ENCODE measurements at regions not wholly inside any gene's neighbourhood (a gene's known extent, or its start where the extent isn't known, plus 50 kb on each side); places are given as distances from the start of the nearest gene placed in this dataset.
"Not testable (repeated sequence)": the region's sequence is repeated elsewhere in the genome, so short reads cannot be mapped to it uniquely, and the experiment has no call there.

GRCh38 chr3:160097478-160097877 is 108.8 kb downstream of the IL12A start:
- no peak for DNase-seq (ENCODE audit: low read depth, low spot score)

- no peak for DNase-seq (ENCODE audit: low read depth, low spot score)
Observed at GRCh38 chr3:160098261-160098908, 109.8 kb downstream of the IL12A start.

DNA sequence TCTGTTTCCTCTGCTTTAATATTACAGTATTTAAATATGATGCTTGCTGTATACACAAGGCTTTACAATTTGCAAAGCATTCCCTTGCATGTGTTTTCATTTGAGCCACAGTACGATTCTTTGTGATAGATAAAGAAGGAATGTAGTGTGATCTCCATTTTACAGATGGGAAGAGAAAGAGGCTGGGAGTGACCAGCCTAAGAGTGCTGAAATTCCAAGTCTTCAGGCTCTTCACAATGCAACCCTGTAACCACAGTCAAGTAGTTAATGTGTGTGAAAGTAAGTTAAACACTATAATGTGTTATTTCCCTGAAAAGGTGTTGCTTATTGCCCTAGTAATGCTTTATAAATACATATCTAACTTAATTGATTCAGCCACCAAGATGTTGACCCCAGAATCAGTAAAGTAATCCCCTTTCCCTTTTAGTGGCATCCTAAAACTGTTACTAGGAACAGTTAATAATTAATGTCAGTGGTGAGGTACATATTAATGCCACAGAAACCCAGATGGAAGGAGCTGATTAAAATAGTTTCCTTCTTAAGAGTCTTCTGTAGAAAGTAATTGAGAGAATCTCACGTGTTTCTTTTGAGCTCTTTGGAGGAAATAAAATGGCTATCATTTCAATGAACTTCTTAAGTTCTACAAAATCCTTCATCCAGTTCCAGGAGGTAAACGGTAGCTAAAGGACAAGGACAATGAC is 110.4 kb downstream of the IL12A start:
- DNase-seq (ENCODE audit: low read depth, low spot score): no peak

DNA sequence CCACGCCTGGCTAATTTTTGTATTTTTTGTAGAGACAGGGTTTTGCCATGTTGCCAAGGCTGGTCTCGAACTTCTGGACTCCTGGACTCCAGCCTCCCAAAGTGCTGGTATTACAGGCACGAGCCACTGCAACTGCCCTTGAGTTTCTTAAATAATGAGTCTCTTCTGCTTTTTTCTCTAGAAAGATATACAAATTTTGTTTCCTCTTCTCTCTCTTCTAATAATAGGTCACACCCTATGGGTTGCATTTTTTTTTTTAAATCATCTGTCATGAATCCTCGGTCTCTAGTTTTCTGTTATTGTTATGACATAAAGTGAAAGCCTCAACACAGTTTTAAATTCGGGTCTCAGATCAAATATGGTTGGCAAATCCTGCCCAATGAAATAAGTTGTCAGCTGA is 111.2 kb downstream of the IL12A start:
- DNase-seq (ENCODE audit: low read depth, low spot score): no peak

DNA sequence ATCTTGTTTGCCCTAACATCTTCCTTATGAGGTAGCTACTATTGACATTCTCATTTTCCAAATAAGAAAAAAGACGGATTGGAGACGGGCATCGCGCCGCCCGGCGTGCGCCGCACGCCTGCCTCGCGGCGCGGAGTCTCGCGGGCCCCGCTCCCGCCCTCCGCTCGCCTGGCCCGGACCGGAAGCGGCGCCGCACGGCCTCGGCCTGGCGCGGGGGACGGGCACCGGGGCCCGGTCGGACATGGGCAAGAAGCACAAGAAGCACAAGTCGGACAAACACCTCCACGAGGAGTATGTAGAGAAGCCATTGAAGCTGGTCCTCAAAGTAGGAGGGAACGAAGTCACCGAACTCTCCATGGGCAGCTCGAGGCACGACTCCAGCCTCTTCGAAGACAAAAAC is 112.0 kb downstream of the IL12A start:
- DNase-seq (ENCODE audit: low read depth, low spot score): no peak

DNA sequence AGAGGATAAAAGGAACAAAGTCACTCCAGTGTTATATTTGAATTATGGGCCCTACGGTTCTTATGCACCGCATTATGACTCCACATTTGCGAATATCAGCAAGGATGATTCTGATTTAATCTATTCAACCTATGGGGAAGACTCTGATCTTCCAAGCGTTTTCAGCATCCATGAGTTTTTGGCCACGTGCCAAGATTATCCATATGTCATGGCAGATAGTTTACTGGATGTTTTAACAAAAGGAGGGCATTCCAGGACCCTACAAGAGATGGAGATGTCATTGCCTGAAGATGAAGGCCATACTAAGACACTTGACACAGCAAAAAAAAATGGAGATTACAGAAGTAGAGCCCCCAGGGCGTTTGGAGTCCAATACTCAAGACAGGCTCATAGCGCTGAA is 113.4 kb downstream of the IL12A start:
- not testable (repeated sequence) for DNase-seq (ENCODE audit: low read depth, low spot score)

- DNase-seq (ENCODE audit: low read depth, low spot score): no peak
Observed at GRCh38 chr3:160103397-160103796, 114.8 kb downstream of the IL12A start.

DNA sequence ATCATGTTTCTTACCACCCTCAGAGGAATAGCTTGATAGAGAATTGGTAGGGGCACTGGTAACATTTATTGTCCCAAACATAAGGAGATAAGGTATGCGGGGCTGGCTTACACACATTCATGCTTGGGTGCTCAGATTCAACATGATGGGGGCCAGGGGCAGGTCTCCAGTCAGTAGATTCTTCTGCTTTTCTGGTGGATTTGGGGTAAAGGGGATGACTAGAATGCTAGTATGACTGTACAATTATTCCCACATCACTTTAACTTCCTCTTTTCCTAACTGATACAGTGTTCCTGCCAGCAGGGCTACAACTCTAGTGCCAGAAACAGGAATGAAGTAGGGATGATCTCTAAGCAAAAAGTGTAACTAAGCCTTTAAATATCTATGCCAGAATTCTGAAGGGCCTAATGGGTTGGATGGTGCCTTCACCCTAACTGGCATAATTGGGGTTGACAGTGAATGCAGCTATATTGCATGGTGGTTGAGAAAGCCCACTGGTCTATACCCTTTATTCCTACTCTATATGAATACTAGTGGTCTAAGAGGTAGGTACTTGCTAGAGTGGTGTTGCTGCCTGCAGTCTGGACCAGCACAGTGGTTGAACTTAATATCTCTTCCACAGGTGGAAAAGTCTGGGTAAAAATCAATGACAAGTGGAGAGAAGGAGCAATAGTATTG is 117.4 kb downstream of the IL12A start:
- no peak for DNase-seq (ENCODE audit: low read depth, low spot score)

GRCh38 chr3:160106905-160107861 is 118.0 kb upstream of the C3orf80 start:
- no peak for DNase-seq (ENCODE audit: low read depth, low spot score)

DNA sequence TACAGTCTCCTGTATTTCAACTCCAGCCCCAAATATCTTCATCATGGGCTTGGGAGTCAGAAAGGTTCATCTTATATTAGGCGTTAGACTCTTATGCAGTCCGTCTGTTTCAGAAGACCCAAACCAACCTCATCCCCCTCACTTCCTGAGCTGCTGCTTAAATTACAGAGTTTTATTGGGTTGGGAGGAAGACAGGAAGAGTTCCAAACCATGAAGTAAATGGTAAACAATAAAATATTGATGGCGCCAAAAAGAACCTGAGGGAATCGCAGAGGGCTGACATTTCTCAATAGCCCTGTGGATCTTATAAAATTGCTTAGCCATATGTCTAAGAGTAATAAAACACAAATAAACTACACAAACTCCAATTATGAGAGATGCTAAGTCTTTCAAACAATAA is 116.9 kb upstream of the C3orf80 start:
- DNase-seq (ENCODE audit: low read depth, low spot score): no peak

DNA sequence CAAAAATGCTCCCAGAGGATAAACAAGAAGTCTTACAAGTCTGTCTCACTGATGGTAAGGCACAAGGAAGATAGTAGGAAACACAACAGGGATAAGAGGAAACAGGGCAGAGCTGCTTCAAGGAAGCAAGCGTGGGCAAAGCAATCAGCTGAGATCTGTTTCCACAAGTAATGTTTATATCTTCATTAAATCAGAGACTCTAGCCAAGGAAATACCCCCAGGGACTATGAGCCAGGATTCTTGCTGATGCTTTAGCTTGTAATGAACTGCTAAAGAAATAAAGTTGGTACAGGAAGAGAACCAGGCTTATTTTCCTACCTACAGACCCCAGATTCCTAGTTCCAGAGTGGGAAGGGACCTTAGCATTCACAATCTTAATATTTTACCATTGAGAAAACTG is 112.7 kb upstream of the C3orf80 start:
- no peak for DNase-seq (ENCODE audit: low read depth, low spot score)

DNA sequence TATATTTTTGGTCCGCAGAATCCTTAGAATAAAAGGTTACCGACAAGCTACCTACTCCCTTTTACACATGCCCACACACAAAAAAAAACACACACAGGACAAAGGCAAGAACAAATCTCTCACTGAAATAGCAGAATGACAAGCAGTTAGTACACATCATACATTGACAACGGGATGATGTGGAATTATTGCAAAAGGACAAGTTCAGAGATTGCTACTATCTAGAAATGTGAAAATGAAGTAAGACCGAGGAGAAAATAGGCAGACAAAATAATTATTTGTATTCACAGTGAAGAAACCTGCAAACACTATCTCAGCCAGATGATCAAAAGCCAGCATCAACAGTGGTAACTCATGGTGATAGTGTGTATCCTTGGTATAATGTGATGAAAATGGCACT is 112.2 kb upstream of the C3orf80 start:
- no peak for DNase-seq (ENCODE audit: low read depth, low spot score)

GRCh38 chr3:160114355-160114995 is 110.7 kb upstream of the C3orf80 start:
- no peak for DNase-seq (ENCODE audit: low read depth, low spot score)

- DNase-seq (ENCODE audit: low read depth, low spot score): no peak
Observed at GRCh38 chr3:160115387-160115786, 109.8 kb upstream of the C3orf80 start.

DNA sequence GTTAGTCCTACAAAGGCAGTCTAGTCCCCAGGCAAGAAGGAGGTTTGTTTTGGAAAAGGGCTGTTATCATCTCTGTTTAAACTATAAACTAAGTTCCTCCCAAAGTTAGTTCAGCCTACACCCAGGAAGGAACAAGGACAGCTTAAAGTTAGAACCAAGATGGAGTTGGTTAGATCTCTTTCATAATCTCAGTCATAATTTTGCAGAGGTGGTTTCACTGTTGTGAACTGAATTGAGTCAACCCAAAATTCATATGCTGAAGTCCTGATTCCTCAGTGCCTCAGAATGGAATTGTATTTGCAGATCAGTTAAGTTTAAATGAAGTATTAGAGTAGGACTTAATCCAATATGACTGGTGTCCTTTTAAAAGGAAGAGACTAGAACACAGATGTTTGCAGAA is 101.0 kb upstream of the C3orf80 start:
- DNase-seq (ENCODE audit: low read depth, low spot score): no peak

GRCh38 chr3:160125258-160125657 is 100.0 kb upstream of the C3orf80 start:
- DNase-seq (ENCODE audit: low read depth, low spot score): no peak

DNA sequence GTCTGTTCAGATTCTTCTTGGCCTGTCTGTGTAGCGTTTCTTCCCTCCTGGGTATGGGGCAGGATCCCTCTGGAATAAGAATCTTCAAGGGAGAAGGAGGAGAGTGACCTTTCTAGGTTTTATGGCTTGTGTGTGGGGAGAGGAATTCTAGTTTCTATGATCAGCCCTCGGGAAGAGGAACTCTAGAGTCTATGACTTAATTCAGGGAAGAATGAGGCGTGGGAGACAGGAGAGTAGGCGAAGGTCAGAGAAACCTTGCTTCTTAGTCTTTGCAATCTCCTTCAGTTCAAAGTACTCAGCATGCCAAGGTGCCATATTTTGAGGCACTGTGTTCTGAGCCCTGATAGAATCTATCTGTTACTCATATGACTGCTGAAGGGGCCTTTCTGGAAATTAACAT is 99.2 kb upstream of the C3orf80 start:
- DNase-seq (ENCODE audit: low read depth, low spot score): no peak

- no peak for DNase-seq (ENCODE audit: low read depth, low spot score)
Observed at GRCh38 chr3:160126761-160127160, 98.5 kb upstream of the C3orf80 start.

- DNase-seq (ENCODE audit: low read depth, low spot score): no peak
Observed at GRCh38 chr3:160127308-160127707, 97.9 kb upstream of the C3orf80 start.

DNA sequence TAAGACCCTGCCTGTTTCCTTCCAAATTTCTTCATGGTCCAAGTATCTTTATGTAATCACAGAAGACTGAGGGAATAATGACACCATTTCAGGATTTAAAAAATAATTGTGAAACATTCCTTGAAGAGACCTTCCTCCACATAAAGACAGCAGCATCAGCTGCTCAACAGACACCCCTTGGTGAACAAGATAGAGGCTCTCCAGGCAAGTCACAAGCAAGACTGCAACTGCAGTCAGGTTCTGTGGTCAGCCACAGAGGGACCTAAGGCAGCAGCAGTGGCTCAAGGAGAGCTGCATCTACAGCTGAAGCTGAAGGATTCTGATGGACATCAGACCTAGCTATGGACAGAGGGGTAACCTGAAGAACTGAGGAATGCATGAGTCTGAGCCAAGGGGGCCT is 97.2 kb upstream of the C3orf80 start:
- no peak for DNase-seq (ENCODE audit: low read depth, low spot score)

- DNase-seq (ENCODE audit: low read depth, low spot score): no peak
Observed at GRCh38 chr3:160129459-160130061, 95.7 kb upstream of the C3orf80 start.

Measured in brain pericyte (primary cell).